WTC11 (cell line): ENCODE measurements at regions not wholly inside any gene's neighbourhood (a gene's known extent, or its start where the extent isn't known, plus 50 kb on each side); places are given as distances from the start of the nearest gene placed in this dataset.

Experiments used
- ETV6 ChIP-seq: sonication (generic); formaldehyde crosslinking; IDR thresholded peaks from 2 replicates; pipeline ENCODE4 v1.8.1; 2022; ENCODE audit warnings: mild to moderate bottlenecking, missing genetic modification reagents
- NFE2L1 ChIP-seq: sonication (generic); formaldehyde crosslinking; IDR thresholded peaks from 2 replicates; pipeline ENCODE4 v1.8.1; 2023; ENCODE audit warnings: missing genetic modification reagents
- TF ChIP-seq, protein P1 (sequence below): fragments of 200-600 bp; IDR thresholded peaks from 2 replicates; pipeline ENCODE4 v1.8.0; 2022; ENCODE audit warnings: antibody characterized with exemption
- TF ChIP-seq, protein P2 (sequence below): sonication (generic); formaldehyde crosslinking; IDR thresholded peaks from 2 replicates; pipeline ENCODE4 v1.8.1; 2023; ENCODE audit warnings: mild to moderate bottlenecking, missing genetic modification reagents, moderate library complexity

DNA sequence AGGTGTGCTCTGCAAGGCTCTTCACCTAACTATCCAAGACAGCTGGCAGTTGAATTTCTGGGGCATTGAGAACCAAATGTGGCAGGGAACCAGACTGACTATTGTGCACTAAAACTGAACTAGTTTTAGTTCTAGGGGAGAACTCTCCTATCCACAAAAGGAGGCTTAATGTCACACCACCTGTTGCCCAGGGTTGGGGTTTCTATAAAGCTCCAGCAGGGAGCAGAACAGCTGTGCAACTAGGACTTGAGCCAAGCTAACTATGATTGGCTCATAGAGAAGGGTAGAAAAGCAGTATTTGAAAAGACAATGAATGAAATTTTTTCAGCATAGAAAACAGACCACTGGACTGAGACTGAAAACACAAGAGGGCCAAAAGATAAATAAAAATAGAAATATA is 53.3 kb upstream of the FGGY start:
- TF ChIP-seq, protein P1, sequence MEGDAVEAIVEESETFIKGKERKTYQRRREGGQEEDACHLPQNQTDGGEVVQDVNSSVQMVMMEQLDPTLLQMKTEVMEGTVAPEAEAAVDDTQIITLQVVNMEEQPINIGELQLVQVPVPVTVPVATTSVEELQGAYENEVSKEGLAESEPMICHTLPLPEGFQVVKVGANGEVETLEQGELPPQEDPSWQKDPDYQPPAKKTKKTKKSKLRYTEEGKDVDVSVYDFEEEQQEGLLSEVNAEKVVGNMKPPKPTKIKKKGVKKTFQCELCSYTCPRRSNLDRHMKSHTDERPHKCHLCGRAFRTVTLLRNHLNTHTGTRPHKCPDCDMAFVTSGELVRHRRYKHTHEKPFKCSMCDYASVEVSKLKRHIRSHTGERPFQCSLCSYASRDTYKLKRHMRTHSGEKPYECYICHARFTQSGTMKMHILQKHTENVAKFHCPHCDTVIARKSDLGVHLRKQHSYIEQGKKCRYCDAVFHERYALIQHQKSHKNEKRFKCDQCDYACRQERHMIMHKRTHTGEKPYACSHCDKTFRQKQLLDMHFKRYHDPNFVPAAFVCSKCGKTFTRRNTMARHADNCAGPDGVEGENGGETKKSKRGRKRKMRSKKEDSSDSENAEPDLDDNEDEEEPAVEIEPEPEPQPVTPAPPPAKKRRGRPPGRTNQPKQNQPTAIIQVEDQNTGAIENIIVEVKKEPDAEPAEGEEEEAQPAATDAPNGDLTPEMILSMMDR = no peak
- TF ChIP-seq, protein P2, sequence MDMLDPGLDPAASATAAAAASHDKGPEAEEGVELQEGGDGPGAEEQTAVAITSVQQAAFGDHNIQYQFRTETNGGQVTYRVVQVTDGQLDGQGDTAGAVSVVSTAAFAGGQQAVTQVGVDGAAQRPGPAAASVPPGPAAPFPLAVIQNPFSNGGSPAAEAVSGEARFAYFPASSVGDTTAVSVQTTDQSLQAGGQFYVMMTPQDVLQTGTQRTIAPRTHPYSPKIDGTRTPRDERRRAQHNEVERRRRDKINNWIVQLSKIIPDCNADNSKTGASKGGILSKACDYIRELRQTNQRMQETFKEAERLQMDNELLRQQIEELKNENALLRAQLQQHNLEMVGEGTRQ (CRISPR knock-in tag) = no peak
- TF ChIP-seq NFE2L1 (CRISPR knock-in tag) = no peak
- no peak for TF ChIP-seq ETV6 (CRISPR knock-in tag)
